ENCODE measurements at regions not wholly inside any gene's neighbourhood (a gene's known extent, or its start where the extent isn't known, plus 50 kb on each side); places are given as distances from the start of the nearest gene placed in this dataset.

- no peak overlapping the region for H3K27ac Mint-ChIP-seq
Observed at GRCh38 chr4:34365946-34366345, 1878.4 kb downstream of the ARAP2 start.

GRCh38 chr4:34371676-34372075 lies 1872.6 kb downstream of the ARAP2 start:
- no peaks in the 10 kb centered on the region for H3K36me3 Mint-ChIP-seq
- no peaks in the 10 kb centered on the region for H3K27me3 Mint-ChIP-seq (ENCODE audit: insufficient read depth, low read depth)
- Histone ChIP-seq H3K9me3 (ENCODE audit: low read depth) (no peaks in the 10 kb centered on the region), H3K27me3 (no peaks in the 10 kb centered on the region), H3K4me3 (no peak overlapping the region), H3F3A (ENCODE audit: low read depth) (no peaks in the 10 kb centered on the region), H2AFZ (replicated peaks) (peak overlapping the region; percentile 63), H3K4me2 (no peak overlapping the region), H3K4me1 (no peaks in the 10 kb centered on the region), H3K9ac (no peak overlapping the region), H3K27ac (no peak overlapping the region), H3K79me2 (ENCODE audit: low read depth) (no peaks in the 10 kb centered on the region), H4K20me1 (ENCODE audit: low read depth) (no peaks in the 10 kb centered on the region), H3K36me3 (no peaks in the 10 kb centered on the region)
- no peak overlapping the region for H3K27ac Mint-ChIP-seq
- H3K4me1 Mint-ChIP-seq: no peaks in the 10 kb centered on the region
- TF ChIP-seq EZH2phosphoT487 (IDR thresholded peaks at IDR 0.05): no peak
- no peak for TF ChIP-seq CTCF (IDR thresholded peaks at IDR 0.05)
- no peak for TF ChIP-seq EZH2 (IDR thresholded peaks at IDR 0.05)
- DNase-seq (ENCODE audit: low spot score): no peak
- no peaks in the 10 kb centered on the region for H3K9me3 Mint-ChIP-seq
- H3K4me3 Mint-ChIP-seq: no peak overlapping the region

More at GRCh38 chr4:34365946-34366345, 1878.4 kb downstream of the ARAP2 start:
- Histone ChIP-seq H3K9ac (no peak overlapping the region), H3K4me3 (no peak overlapping the region), H3F3A (ENCODE audit: low read depth) (no peaks in the 10 kb centered on the region), H3K27ac (no peak overlapping the region), H2AFZ (replicated peaks) (no peak overlapping the region), H4K20me1 (ENCODE audit: low read depth) (no peaks in the 10 kb centered on the region), H3K9me3 (ENCODE audit: low read depth) (no peaks in the 10 kb centered on the region), H3K4me2 (no peak overlapping the region), H3K36me3 (no peaks in the 10 kb centered on the region), H3K27me3 (no peaks in the 10 kb centered on the region), H3K4me1 (no peaks in the 10 kb centered on the region), H3K79me2 (ENCODE audit: low read depth) (no peaks in the 10 kb centered on the region)
- Mint-ChIP-seq H3K4me1 (peaks cover 4% of the 10 kb centered on the region), H3K36me3 (no peaks in the 10 kb centered on the region), H3K9me3 (peaks cover 3% of the 10 kb centered on the region), H3K4me3 (no peak overlapping the region), H3K27me3 (ENCODE audit: insufficient read depth, low read depth) (peaks cover 3% of the 10 kb centered on the region)
- TF ChIP-seq EZH2 (IDR thresholded peaks at IDR 0.05) (no peak), CTCF (IDR thresholded peaks at IDR 0.05) (no peak), EZH2phosphoT487 (IDR thresholded peaks at IDR 0.05) (no peak)
- no peak for DNase-seq (ENCODE audit: low spot score)

GRCh38 chr4:34372815-34373214 lies 1871.5 kb downstream of the ARAP2 start:
- no peaks in the 10 kb centered on the region for H3K9me3 Mint-ChIP-seq
- no peak overlapping the region for H3K27ac Mint-ChIP-seq
- no peak overlapping the region for H3K9ac ChIP-seq
- H3K4me2 ChIP-seq: no peak overlapping the region
- H3K4me3 Mint-ChIP-seq: no peak overlapping the region
- no peak overlapping the region for H3K4me3 ChIP-seq
- no peak for DNase-seq (ENCODE audit: low spot score)
- H3K27ac ChIP-seq: no peak overlapping the region
- no peak overlapping the region for H2AFZ ChIP-seq (replicated peaks)
- H3K9me3 ChIP-seq (ENCODE audit: low read depth): no peaks in the 10 kb centered on the region
- H3K27me3 Mint-ChIP-seq (ENCODE audit: insufficient read depth, low read depth): no peaks in the 10 kb centered on the region
- H3K36me3 ChIP-seq: no peaks in the 10 kb centered on the region
- H3K4me1 Mint-ChIP-seq: no peaks in the 10 kb centered on the region
- no peak for TF ChIP-seq CTCF (IDR thresholded peaks at IDR 0.05)
- TF ChIP-seq EZH2 (IDR thresholded peaks at IDR 0.05): no peak
- TF ChIP-seq EZH2phosphoT487 (IDR thresholded peaks at IDR 0.05): no peak
- H3F3A ChIP-seq (ENCODE audit: low read depth): no peaks in the 10 kb centered on the region
- H4K20me1 ChIP-seq (ENCODE audit: low read depth): no peaks in the 10 kb centered on the region
- H3K27me3 ChIP-seq: no peaks in the 10 kb centered on the region
- no peaks in the 10 kb centered on the region for H3K79me2 ChIP-seq (ENCODE audit: low read depth)
- no peaks in the 10 kb centered on the region for H3K4me1 ChIP-seq
- no peaks in the 10 kb centered on the region for H3K36me3 Mint-ChIP-seq

Measured in neural progenitor cell (in vitro differentiated cells).